ENCODE measurements at regions not wholly inside any gene's neighbourhood (a gene's known extent, or its start where the extent isn't known, plus 50 kb on each side); places are given as distances from the start of the nearest gene placed in this dataset.

DNA sequence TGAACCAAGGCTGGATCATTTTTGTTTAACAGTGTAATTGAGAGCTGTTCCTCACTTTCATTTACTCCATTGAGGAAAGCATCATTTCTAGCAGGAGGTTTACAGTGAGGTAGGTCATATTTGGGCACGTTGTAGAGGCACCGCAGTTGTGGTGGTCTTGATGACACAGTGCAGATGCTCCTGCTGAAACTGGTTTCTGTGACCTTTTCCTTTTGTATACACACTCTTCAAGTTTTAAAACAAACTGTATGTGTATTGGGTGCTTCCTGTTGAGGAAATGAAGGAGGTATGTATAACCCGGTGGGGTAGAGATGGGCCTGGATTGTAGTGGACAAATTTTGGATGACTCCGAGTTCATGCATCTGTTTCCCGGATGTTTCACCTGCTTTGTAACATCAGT is 456.3 kb upstream of the RGS6 start:
- H3K36me3 Mint-ChIP-seq (ENCODE audit: low read depth) = peaks cover 6% of the 10 kb centered on the region
- H3K27me3 Mint-ChIP-seq = no peaks in the 10 kb centered on the region
- no peak overlapping the region for H3K4me3 Mint-ChIP-seq
- ATAC-seq (no peak), DNase-seq (no peak)
- no peak overlapping the region for H3K27ac Mint-ChIP-seq
- no peaks in the 10 kb centered on the region for H3K9me3 ChIP-seq (ENCODE audit: control insufficient read depth, low read length, poor library complexity, severe bottlenecking)
- peaks cover 24% of the 10 kb centered on the region for H3K4me1 Mint-ChIP-seq

DNA sequence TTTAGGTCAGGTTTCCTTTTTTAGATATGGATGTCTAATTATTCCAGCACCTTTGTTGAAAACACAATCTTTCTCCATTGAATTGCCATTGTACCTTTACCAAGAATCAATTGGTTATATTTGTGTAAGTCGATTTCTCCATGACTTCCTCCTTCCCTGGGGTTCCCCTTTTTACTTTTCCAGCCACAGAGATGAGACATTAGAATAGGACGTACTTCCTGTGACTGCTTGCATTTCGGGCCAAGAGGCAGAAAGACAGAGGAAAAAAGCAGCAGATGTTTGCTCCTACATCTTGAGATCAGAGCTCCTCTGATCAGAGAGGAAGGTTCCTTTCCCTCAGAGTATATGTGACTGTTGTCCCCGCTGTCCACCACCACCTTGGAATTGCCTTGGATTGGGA is 453.7 kb upstream of the RGS6 start:
- H3K9me3 ChIP-seq (ENCODE audit: control insufficient read depth, low read length, poor library complexity, severe bottlenecking) = no peaks in the 10 kb centered on the region

DNA sequence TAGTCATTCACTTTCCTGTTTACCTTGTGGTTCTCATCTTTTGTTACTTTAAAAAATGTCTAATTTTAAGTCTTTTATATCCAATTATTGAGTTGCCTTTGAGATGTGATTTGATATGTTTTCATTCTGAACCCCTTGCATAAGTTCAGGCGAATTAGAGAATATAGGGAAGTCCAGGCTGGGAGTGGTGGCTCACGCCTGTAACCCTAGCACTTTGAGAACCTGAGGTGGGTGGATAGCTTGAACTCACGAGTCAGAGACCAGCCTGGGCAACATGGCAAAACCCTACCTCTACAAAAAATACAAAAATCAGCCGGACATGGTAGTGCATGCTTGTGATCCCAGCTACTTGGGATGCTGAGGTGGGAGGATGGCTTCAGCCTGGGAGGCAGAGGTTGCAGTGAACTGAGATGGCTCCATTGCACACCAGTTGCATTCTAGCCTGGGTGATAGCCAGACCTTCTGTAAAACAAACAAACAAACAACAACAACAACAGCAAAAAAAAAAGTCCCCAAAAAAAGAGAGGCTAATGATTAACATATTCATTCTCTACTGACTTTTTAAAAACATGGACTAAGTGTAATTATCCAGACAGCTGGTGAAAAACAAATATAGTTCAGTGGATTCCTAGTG is 451.1 kb upstream of the RGS6 start:
- Mint-ChIP-seq H3K36me3 (ENCODE audit: low read depth) (peaks cover 2% of the 10 kb centered on the region), H3K27ac (no peak overlapping the region), H3K4me1 (peaks cover 26% of the 10 kb centered on the region), H3K4me3 (no peak overlapping the region), H3K27me3 (no peaks in the 10 kb centered on the region)
- DNase-seq = no peak
- H3K9me3 ChIP-seq (ENCODE audit: control insufficient read depth, low read length, poor library complexity, severe bottlenecking) = no peaks in the 10 kb centered on the region
- no peak for ATAC-seq

More for the DNA sequence above, 453.7 kb upstream of the RGS6 start:
- Mint-ChIP-seq H3K27ac (no peak overlapping the region), H3K27me3 (no peaks in the 10 kb centered on the region), H3K4me3 (no peak overlapping the region), H3K36me3 (ENCODE audit: low read depth) (peaks cover 2% of the 10 kb centered on the region), H3K4me1 (peaks cover 22% of the 10 kb centered on the region)
- DNase-seq (no peak), ATAC-seq (peak; percentile 42)

DNA sequence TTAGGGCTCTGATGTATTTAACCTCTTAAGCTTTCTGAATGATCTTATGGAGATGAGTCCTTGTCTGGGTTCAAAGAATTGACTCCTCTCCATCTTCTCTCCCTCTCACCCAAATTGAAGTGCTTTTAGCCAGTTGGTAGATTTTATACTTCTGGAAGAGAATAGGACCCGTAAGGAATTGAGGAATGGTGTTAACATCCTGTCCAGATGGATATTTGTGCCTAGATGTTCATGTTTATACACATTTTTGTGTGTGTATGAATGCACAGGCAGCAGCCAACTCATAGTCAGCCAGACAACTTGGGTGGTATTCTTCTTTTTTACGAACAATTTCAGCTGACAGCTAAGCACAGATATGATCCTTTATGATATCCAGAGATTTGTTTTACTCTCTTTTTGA is 449.6 kb upstream of the RGS6 start:
- Mint-ChIP-seq H3K4me3 (no peak overlapping the region), H3K27me3 (no peaks in the 10 kb centered on the region), H3K4me1 (peaks cover 31% of the 10 kb centered on the region), H3K36me3 (ENCODE audit: low read depth) (peaks cover 2% of the 10 kb centered on the region), H3K27ac (no peak overlapping the region)
- H3K9me3 ChIP-seq (ENCODE audit: control insufficient read depth, low read length, poor library complexity, severe bottlenecking) = no peaks in the 10 kb centered on the region
- ATAC-seq (no peak), DNase-seq (no peak)

DNA sequence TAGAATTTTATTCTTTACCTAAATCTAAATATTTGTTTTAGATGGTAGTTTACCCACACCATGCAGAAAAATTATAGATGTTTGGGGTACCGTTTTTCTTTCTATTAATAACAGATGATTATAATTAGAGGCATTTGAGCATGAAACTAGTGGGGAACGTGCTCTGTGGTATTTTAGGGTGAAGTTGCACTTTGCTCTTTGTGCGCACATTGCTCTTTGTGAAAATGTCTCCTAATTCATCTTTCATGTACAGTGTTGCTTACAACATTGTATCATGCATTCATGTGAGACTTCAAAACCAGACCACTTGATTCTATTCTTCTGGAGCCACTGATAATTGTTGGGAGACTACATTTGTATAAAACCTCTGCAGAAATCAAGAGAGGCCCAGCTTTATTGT is 449.1 kb upstream of the RGS6 start:
- no peaks in the 10 kb centered on the region for H3K9me3 ChIP-seq (ENCODE audit: control insufficient read depth, low read length, poor library complexity, severe bottlenecking)
- peaks cover 2% of the 10 kb centered on the region for H3K36me3 Mint-ChIP-seq (ENCODE audit: low read depth)
- H3K27ac Mint-ChIP-seq = peak overlapping the region; percentile 16
- H3K4me1 Mint-ChIP-seq = peaks cover 32% of the 10 kb centered on the region
- ATAC-seq (no peak), DNase-seq (no peak)
- no peaks in the 10 kb centered on the region for H3K27me3 Mint-ChIP-seq
- no peak overlapping the region for H3K4me3 Mint-ChIP-seq

DNA sequence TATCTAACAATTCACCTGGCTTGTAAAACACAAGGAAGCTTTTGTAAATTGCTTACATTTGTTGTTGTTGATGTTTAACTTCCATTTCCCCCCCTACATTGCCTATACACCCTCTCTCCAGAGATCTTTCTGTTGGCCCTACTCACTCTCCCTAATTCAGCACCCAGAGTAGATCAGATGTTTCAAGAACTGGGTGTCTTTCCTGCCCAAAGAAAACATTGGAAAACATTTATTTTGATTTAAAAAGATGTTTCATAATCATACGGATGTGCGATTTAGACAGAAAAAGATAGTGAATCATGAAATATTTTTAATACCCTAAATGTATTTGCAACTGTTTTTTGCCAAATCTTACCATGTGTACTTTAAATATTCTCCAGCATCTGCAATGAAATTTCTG is 446.4 kb upstream of the RGS6 start:
- H3K27me3 Mint-ChIP-seq = no peaks in the 10 kb centered on the region
- DNase-seq (no peak), ATAC-seq (no peak)
- H3K4me1 Mint-ChIP-seq = peaks cover 26% of the 10 kb centered on the region
- H3K4me3 Mint-ChIP-seq = no peak overlapping the region
- H3K27ac Mint-ChIP-seq = no peak overlapping the region
- no peaks in the 10 kb centered on the region for H3K36me3 Mint-ChIP-seq (ENCODE audit: low read depth)
- no peaks in the 10 kb centered on the region for H3K9me3 ChIP-seq (ENCODE audit: control insufficient read depth, low read length, poor library complexity, severe bottlenecking)

DNA sequence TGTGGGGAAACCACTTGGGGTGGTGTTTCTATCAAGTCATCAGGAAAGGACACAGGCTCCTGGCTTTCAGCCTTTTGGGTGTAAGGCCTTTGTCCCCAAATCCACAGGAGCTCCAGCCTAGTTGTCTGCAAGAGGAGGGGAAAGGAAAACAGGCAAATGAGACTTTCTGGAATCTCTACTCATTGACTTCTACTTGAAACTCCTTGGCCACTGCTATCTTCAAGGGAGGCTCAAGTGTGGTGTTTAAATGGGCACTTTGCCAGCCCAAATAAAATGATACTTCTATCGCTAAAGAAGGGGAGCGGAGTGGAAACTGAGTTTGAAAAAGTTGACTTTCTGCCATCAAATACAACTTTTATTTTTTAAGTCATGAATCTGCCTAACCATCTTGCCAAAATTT is 445.9 kb upstream of the RGS6 start:
- H3K27me3 Mint-ChIP-seq = no peaks in the 10 kb centered on the region
- no peak overlapping the region for H3K4me3 Mint-ChIP-seq
- no peak for DNase-seq
- H3K4me1 Mint-ChIP-seq = peaks cover 23% of the 10 kb centered on the region
- no peaks in the 10 kb centered on the region for H3K36me3 Mint-ChIP-seq (ENCODE audit: low read depth)
- no peaks in the 10 kb centered on the region for H3K9me3 ChIP-seq (ENCODE audit: control insufficient read depth, low read length, poor library complexity, severe bottlenecking)
- no peak for ATAC-seq
- H3K27ac Mint-ChIP-seq = no peak overlapping the region

DNA sequence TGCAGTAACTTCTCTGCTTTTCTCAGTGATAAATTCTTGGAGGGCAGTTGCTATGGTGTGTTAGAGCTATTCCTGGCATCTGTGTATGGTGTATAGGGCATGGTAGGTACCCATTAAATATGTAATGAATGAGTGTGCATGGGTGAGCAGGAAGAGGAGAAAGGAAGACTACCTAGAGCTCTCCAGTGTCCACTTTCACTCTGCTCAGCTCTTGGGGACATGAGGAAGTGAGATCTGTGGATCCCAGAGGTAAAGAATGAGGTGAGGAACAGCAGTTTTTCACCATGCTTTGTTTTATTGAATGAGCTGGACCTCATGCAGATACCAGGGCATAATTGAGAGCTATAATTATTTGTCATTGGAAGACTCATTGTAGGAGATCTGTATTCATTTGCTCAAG is 444.8 kb upstream of the RGS6 start:
- H3K9me3 ChIP-seq (ENCODE audit: control insufficient read depth, low read length, poor library complexity, severe bottlenecking) = no peaks in the 10 kb centered on the region
- no peak for DNase-seq
- ATAC-seq = no peak
- Mint-ChIP-seq H3K36me3 (ENCODE audit: low read depth) (no peaks in the 10 kb centered on the region), H3K4me3 (no peak overlapping the region), H3K27me3 (no peaks in the 10 kb centered on the region), H3K4me1 (peaks cover 21% of the 10 kb centered on the region), H3K27ac (no peak overlapping the region)

DNA sequence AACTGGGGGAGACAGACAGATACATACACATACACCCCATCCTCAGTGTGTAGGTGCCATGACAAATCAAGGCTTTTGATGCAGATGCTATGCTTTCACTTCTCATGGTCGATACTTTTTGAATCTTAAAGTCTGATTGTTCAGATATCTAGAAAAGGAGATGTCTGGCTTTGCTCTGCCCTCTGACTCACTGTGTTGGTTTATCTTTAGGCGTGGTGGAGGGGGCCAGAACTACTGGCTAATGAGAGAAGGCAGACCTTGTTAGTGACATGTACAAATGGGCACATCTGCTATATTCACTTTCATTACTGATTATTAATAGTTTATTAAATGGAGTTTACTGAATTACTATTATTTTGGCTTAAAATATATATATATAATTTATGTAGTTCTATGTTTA is 444.3 kb upstream of the RGS6 start:
- peaks cover 19% of the 10 kb centered on the region for H3K4me1 Mint-ChIP-seq
- H3K9me3 ChIP-seq (ENCODE audit: control insufficient read depth, low read length, poor library complexity, severe bottlenecking) = no peaks in the 10 kb centered on the region
- no peaks in the 10 kb centered on the region for H3K27me3 Mint-ChIP-seq
- H3K27ac Mint-ChIP-seq = no peak overlapping the region
- ATAC-seq = no peak
- no peak overlapping the region for H3K4me3 Mint-ChIP-seq
- no peak for DNase-seq
- no peaks in the 10 kb centered on the region for H3K36me3 Mint-ChIP-seq (ENCODE audit: low read depth)

DNA sequence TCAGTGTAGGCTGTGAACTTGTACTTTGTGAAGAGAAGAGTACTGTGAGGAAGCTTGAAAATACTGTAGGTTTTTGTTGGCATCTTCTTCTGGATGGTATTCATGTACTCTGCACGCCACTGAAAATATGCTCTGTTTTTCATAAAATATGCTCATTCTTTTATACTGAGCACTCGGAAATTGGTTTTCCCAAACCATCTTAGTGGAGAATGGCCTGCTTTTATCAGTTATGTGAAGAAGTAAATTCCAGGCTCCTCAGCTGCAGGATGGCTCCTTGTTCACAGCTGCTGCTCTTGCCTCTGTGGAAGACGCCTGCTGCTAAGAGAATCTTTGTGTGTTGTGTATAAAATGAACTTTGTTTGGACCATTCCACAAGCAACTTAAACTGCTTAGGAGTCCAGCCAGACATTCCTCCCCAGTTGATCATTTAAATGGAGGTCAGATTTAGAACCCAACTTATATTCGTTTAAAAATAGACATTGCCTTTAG is 443.5 kb upstream of the RGS6 start:
- no peak for DNase-seq
- no peak for ATAC-seq
- Mint-ChIP-seq H3K4me3 (no peak overlapping the region), H3K36me3 (ENCODE audit: low read depth) (no peaks in the 10 kb centered on the region), H3K27ac (no peak overlapping the region), H3K27me3 (no peaks in the 10 kb centered on the region), H3K4me1 (peaks cover 18% of the 10 kb centered on the region)
- H3K9me3 ChIP-seq (ENCODE audit: control insufficient read depth, low read length, poor library complexity, severe bottlenecking) = no peaks in the 10 kb centered on the region

DNA sequence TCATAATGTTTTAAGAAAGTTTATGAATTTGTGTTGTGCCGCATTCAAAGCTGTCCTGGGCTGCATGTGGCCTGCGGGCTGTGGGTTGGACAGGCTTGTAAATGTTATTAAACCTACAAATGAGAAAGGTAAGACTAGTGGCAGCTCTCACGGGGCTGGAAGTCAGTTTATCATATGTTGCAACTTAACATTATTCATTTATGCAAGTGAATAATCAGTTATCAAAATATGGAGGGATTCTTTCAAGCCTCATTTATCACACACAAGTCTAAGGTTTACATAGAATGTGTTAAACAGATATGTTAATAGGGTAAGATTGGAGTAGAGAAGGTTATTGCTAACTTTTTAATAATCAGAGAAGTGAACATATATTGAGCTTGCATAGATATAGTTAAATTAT is 442.5 kb upstream of the RGS6 start:
- ATAC-seq = no peak
- DNase-seq = no peak
- H3K36me3 Mint-ChIP-seq (ENCODE audit: low read depth) = no peaks in the 10 kb centered on the region
- H3K4me1 Mint-ChIP-seq = peaks cover 15% of the 10 kb centered on the region
- no peaks in the 10 kb centered on the region for H3K9me3 ChIP-seq (ENCODE audit: control insufficient read depth, low read length, poor library complexity, severe bottlenecking)
- no peaks in the 10 kb centered on the region for H3K27me3 Mint-ChIP-seq
- H3K27ac Mint-ChIP-seq = no peak overlapping the region
- no peak overlapping the region for H3K4me3 Mint-ChIP-seq

DNA sequence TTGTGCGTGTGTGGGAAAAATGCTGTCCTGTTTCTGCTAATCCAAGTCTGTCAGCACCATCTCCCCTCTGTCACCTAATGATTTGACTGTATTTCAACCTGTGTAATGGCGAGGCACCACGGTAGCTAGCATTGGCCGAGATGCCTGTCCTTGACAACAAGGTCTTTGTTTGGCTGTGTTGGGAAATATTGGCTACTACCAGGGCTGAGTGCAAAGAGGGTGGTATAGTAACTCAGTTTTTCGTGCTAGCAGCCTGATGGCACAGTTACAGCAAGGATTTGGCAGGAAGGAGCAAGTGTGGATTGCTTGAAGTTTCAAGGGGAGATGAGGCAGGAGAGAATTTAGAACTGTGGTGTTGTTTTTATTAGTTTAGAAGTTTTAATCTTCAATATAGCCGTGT is 440.3 kb upstream of the RGS6 start:
- no peak overlapping the region for H3K4me3 Mint-ChIP-seq
- no peak overlapping the region for H3K27ac Mint-ChIP-seq
- H3K4me1 Mint-ChIP-seq = peaks cover 9% of the 10 kb centered on the region
- ATAC-seq (no peak), DNase-seq (no peak)
- H3K9me3 ChIP-seq (ENCODE audit: control insufficient read depth, low read length, poor library complexity, severe bottlenecking) = no peaks in the 10 kb centered on the region
- peaks cover 2% of the 10 kb centered on the region for H3K36me3 Mint-ChIP-seq (ENCODE audit: low read depth)
- no peaks in the 10 kb centered on the region for H3K27me3 Mint-ChIP-seq

DNA sequence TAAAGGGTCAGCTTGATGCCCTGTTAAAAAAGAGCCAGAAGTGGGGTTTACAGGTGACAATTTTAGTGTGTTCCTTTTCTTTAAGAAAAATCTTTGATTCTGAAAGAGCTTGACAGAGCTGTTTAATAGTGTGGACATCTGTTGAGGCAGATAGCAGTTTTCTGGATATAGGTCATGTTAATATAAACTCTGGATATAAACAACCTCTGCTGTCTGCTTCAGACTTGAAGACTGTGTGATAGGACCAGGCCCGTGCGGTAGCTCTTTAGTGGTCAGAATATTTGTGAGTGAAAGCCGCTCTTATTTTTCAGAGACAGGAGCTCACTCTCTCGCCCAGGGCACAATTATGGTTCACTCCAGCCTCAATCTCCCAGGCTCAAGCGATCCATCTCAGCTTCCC is 439.9 kb upstream of the RGS6 start:
- H3K9me3 ChIP-seq (ENCODE audit: control insufficient read depth, low read length, poor library complexity, severe bottlenecking) = no peaks in the 10 kb centered on the region
- H3K27ac Mint-ChIP-seq = no peak overlapping the region
- peaks cover 2% of the 10 kb centered on the region for H3K36me3 Mint-ChIP-seq (ENCODE audit: low read depth)
- H3K27me3 Mint-ChIP-seq = no peaks in the 10 kb centered on the region
- no peak overlapping the region for H3K4me3 Mint-ChIP-seq
- ATAC-seq = no peak
- peaks cover 5% of the 10 kb centered on the region for H3K4me1 Mint-ChIP-seq
- no peak for DNase-seq

DNA sequence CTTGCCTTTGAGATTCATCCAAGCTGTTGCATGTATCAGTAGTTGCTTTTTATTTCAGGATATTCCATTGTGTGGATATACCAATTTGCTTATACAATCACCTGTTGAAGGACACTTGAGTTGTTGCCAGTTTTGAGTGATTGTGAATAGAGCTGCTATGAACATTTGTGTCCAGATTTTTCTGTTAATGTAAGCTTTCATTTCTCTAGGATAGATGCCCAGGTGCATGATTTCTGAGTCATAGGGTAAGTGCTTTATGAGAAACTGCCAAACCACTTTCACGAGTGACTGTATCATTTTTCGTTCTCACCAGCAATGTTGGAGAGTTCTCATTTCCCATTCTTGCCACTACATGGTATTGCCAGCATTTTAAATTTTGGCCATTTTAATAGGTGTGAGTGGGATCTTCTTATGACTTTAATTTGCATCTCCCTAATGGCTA is 434.6 kb upstream of the RGS6 start:
- Mint-ChIP-seq H3K36me3 (ENCODE audit: low read depth) (peaks cover 2% of the 10 kb centered on the region), H3K4me3 (no peak overlapping the region), H3K27me3 (no peaks in the 10 kb centered on the region), H3K27ac (no peak overlapping the region), H3K4me1 (no peaks in the 10 kb centered on the region)
- DNase-seq (no peak), ATAC-seq (no peak)
- H3K9me3 ChIP-seq (ENCODE audit: control insufficient read depth, low read length, poor library complexity, severe bottlenecking) = no peaks in the 10 kb centered on the region
